ENCODE measurements at regions not wholly inside any gene's neighbourhood (a gene's known extent, or its start where the extent isn't known, plus 50 kb on each side); places are given as distances from the start of the nearest gene placed in this dataset.

DNA sequence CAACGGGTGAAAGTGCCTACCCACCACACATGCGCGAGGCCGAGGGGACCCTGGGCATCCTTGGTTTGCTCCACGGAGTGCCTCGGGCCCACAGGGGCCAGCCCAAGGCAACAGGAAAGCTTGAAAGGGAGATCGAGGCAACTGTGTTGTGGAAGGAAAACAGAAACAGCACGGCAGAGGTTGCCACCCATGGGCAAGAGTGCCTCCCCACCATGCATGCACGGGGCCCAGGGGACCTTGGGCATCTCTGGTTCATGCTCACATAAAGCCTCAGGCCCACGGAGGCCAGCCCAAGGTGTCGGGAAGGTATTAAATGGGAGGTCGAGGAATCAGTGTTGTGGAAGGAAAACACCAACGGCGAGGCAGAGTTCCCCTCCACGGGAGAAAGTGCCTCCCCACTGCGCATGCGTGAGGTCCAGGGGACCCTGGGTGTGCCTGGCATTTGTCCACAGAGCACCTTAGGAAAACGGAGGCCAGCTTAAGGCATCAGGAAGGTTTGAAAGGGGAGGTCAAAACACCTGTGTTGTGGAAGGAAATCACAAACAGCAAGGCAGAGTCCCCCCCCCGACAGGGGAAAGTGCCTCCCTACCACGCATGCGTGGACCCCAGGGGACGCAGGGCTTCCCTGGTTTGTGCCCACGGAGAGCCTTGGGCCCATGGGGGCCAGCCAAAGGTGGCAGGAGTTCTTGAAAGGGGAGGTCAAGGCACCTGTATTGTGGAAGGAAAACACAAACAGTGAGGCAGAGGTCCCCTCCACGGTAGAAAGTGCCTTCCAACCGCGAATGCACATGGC lies 367.3 kb downstream of the ALG10 start:
- intact Hi-C loops (cut with DNase I), result no loop called here
- Histone ChIP-seq H3K27ac (no peak overlapping the region), H3K9me3 (no peaks in the 10 kb centered on the region), H3K27me3 (no peaks in the 10 kb centered on the region), H3K4me3 (no peak overlapping the region), H3K4me1 (ENCODE audit: insufficient read depth) (no peaks in the 10 kb centered on the region), H3K36me3 (no peaks in the 10 kb centered on the region)
- TF ChIP-seq POLR2A (IDR thresholded peaks at IDR 0.05) (no peak), EP300 (IDR thresholded peaks at IDR 0.05) (no peak)
- TF ChIP-seq, protein P1, sequence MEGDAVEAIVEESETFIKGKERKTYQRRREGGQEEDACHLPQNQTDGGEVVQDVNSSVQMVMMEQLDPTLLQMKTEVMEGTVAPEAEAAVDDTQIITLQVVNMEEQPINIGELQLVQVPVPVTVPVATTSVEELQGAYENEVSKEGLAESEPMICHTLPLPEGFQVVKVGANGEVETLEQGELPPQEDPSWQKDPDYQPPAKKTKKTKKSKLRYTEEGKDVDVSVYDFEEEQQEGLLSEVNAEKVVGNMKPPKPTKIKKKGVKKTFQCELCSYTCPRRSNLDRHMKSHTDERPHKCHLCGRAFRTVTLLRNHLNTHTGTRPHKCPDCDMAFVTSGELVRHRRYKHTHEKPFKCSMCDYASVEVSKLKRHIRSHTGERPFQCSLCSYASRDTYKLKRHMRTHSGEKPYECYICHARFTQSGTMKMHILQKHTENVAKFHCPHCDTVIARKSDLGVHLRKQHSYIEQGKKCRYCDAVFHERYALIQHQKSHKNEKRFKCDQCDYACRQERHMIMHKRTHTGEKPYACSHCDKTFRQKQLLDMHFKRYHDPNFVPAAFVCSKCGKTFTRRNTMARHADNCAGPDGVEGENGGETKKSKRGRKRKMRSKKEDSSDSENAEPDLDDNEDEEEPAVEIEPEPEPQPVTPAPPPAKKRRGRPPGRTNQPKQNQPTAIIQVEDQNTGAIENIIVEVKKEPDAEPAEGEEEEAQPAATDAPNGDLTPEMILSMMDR (IDR thresholded peaks at IDR 0.05), result no peak
- no peak for DNase-seq
- 53 to 62% (median 62%) methylated on average over 26 of the region's 26 CpGs for WGBS, 3 donors

DNA sequence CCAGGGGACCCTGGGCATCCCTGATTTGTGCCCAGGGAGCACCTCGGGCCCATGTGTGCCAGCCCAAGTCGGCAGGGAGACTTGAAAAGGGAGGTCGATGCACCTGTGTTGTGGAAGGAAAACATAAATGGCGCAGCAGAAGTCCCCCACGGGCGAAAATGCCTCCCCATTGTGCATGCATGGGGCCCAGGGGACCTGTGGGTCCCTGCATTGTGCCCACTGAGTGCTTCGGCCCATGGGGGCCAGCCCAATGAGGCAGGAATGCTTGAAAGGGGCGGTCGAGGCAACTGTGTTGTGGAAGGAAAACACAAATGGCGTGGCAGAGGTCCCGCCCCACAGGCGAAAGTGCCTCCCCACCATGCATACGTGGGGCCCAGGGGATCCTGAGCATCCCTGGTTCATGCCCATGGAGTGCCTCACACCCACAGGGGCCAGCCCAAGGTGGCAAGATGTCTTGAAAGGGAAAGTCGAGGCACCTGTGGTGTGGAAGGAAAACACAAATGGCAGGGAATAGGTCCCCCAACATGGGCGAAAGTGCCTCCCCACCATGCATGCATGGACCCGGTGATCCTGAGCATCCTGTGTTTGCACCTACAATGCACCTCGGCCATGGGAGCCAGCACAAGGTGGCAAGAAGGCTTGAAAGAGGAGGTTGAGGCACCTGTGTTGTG lies 368.0 kb downstream of the ALG10 start:
- peaks cover 0 to 4% of the 10 kb centered on the region in 2 donors for H3K9me3 ChIP-seq
- TF ChIP-seq EP300 (IDR thresholded peaks at IDR 0.05), result no peak
- TF ChIP-seq, protein P1 (IDR thresholded peaks at IDR 0.05), result no peak
- no peak for TF ChIP-seq POLR2A (IDR thresholded peaks at IDR 0.05)
- no peaks in the 10 kb centered on the region for H3K4me1 ChIP-seq (ENCODE audit: insufficient read depth)
- 69 to 78% (median 73%) methylated on average over 16 to 17 of the region's 17 CpGs for WGBS, 3 donors
- H3K27me3 ChIP-seq, result no peaks in the 10 kb centered on the region
- H3K36me3 ChIP-seq, result no peaks in the 10 kb centered on the region
- DNase-seq, result no peak
- intact Hi-C loops (cut with DNase I), result no loop called here
- H3K4me3 ChIP-seq, result no peak overlapping the region
- H3K27ac ChIP-seq, result no peak overlapping the region

DNA sequence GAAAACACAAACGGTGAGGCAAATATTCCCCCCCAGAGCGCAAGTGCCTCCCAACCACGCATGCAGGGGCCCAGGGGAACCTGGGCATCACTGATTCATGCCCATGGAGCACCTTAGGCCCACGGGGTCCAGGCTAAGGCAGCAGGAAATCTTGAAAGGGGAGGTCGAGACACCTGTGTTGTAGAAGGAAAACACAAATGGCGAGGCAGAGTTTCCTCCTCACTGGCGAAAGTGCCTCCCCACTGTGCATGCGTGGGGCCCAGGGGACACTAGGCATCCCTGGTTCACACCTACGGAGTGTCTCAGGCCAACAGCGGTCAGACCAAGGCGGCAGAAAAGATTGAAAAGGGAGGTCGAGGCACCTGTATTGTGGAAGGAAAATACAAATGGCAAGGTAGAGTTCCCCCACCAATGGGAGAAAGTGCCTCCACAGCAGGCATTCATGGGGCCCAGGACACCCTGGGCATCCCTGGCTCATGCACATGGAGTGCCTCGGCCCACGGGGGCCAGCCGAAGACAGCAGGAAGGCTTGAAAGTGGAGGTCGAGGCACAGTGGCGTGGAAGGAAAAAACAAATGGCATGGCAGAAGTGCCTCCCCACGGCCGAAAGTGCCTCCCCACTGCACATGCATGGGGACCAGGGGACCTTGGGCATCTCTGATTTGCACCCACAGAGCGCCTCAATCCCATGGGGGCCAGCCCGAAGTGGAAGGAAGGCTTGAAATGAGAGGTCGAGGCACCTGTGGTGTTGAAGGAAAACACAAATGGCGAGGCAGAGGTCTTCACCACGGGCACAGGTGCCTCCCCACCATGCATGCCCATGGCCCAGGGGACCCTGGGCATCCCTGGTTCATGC lies 368.8 kb downstream of the ALG10 start:
- Histone ChIP-seq H3K36me3 (no peaks in the 10 kb centered on the region), H3K4me1 (ENCODE audit: insufficient read depth) (no peaks in the 10 kb centered on the region), H3K27me3 (no peaks in the 10 kb centered on the region), H3K4me3 (no peak overlapping the region), H3K9me3 (peaks cover 0 to 4% of the 10 kb centered on the region in 2 donors), H3K27ac (no peak overlapping the region)
- WGBS, 3 donors, result 68 to 78% (median 73%) methylated on average over 24 of the region's 24 CpGs
- intact Hi-C loops (cut with DNase I), result no loop called here
- peak in 1 of 5 donors; percentile 4 for DNase-seq
- TF ChIP-seq, protein P1 (IDR thresholded peaks at IDR 0.05), result no peak
- no peak for TF ChIP-seq POLR2A (IDR thresholded peaks at IDR 0.05)
- TF ChIP-seq EP300 (IDR thresholded peaks at IDR 0.05), result no peak

DNA sequence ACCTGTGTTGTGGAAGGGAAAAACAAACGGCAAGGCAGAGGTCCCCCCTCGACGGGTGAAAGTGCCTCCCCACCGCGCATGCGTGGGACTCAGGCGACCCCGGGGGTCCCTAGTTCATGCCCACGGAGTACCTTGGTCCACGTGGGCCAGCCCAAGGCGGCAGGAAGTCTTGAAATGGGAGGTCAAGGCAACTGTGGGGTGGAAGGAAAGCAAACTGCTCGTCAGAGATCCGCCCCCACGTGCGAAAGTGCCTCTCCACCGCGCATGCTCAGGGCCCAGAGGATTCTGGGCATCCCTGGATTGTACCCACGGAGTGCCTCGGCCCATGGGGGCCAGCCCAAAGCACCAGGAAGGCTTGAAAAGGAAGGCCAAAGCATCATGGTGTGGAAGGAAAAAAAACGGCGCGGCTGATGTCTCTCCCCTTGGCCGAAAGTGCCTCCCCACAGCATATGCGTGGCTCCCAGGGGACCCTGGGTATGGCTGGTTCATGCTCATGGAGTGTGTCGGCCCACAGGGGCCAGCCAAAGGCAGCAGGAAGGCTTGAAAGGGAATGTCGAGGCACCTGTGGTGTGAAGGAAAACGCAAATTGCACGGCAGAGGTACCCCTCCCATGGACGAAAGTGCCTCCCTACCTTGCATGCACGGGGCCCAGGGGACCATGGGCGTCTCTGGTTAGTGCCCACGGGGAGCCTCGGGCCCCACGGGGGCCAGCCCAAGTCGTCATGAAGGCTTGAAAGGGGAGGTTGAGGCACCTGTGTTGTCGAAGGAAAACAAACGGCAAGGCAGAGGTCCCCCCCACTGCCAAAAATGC lies 369.7 kb downstream of the ALG10 start:
- H3K36me3 ChIP-seq, result no peaks in the 10 kb centered on the region
- H3K27ac ChIP-seq, result no peak overlapping the region
- 61 to 70% (median 63%) methylated on average over 37 of the region's 37 CpGs for WGBS, 3 donors
- TF ChIP-seq, protein P1 (IDR thresholded peaks at IDR 0.05), result no peak
- TF ChIP-seq POLR2A (IDR thresholded peaks at IDR 0.05), result no peak
- peak in 1 of 5 donors; percentile 9 for DNase-seq
- intact Hi-C loops (cut with DNase I), result no loop called here
- H3K4me1 ChIP-seq (ENCODE audit: insufficient read depth), result no peaks in the 10 kb centered on the region
- H3K27me3 ChIP-seq, result no peaks in the 10 kb centered on the region
- H3K4me3 ChIP-seq, result no peak overlapping the region
- peaks cover 0 to 4% of the 10 kb centered on the region in 2 donors for H3K9me3 ChIP-seq
